HEK293 (cell line): ENCODE measurements at regions not wholly inside any gene's neighbourhood (a gene's known extent, or its start where the extent isn't known, plus 50 kb on each side); places are given as distances from the start of the nearest gene placed in this dataset.

ENCODE experiments used
- CTCF ChIP-seq: fragments of 450-650 bp; formaldehyde crosslinking; IDR thresholded peaks from 2 replicates; pipeline ENCODE4 v1.5.1; 2016; ENCODE audit warnings: missing biosample characterization, missing genetic modification characterization
- ELK4 ChIP-seq: IDR thresholded peaks from 2 replicates; pipeline ENCODE4 v1.6.1; 2011; ENCODE audit warnings: mild to moderate bottlenecking, low read depth, low read length, borderline replicate concordance
- KLF16 ChIP-seq: fragments of 450-650 bp; formaldehyde crosslinking; IDR thresholded peaks from 2 replicates; pipeline ENCODE4 v1.5.1; 2017; ENCODE audit warnings: missing biosample characterization, missing genetic modification characterization
- SALL2 ChIP-seq: fragments of 450-650 bp; formaldehyde crosslinking; IDR thresholded peaks from 2 replicates; pipeline ENCODE4 v1.5.0; 2017; ENCODE audit warnings: missing biosample characterization, mild to moderate bottlenecking, missing genetic modification characterization, borderline replicate concordance
- YY1 ChIP-seq: fragments of 450-650 bp; formaldehyde crosslinking; IDR thresholded peaks from 2 replicates; pipeline ENCODE4 v1.5.1; 2018; ENCODE audit warnings: missing biosample characterization, missing genetic modification characterization
- ZNF140 ChIP-seq: fragments of 450-650 bp; formaldehyde crosslinking; IDR thresholded peaks from 2 replicates; pipeline ENCODE4 v1.5.1; 2016; ENCODE audit warnings: missing biosample characterization, missing genetic modification characterization
- ZNF398 ChIP-seq: fragments of 450-650 bp; formaldehyde crosslinking; IDR thresholded peaks from 2 replicates; pipeline ENCODE4 v1.5.1; 2017; ENCODE audit warnings: missing biosample characterization, missing genetic modification characterization
- ZNF639 ChIP-seq: fragments of 450-650 bp; formaldehyde crosslinking; IDR thresholded peaks from 2 replicates; pipeline ENCODE4 v1.5.1; 2016; ENCODE audit warnings: missing biosample characterization, missing genetic modification characterization
- ZSCAN30 ChIP-seq: fragments of 450-650 bp; IDR thresholded peaks from 2 replicates; pipeline ENCODE4 v1.5.1; 2018; ENCODE audit warnings: missing biosample characterization, mild to moderate bottlenecking, missing genetic modification characterization, moderate library complexity

GRCh38 chr17:63154586-63155244 lies 188.7 kb downstream of the TANC2 start:
- TF ChIP-seq CTCF (tag by site-specific recombination) (no peak), ZSCAN30 (tag by site-specific recombination) (no peak), ELK4 (no peak), SALL2 (tag by site-specific recombination) (no peak), KLF16 (tag by site-specific recombination) (no peak), ZNF398 (tag by site-specific recombination) (no peak), YY1 (no peak), ZNF639 (no peak), ZNF140 (no peak)
